Neuronal stem cell (in vitro differentiated cells): ENCODE measurements at regions not wholly inside any gene's neighbourhood (a gene's known extent, or its start where the extent isn't known, plus 50 kb on each side); places are given as distances from the start of the nearest gene placed in this dataset.
A peak's percentile ranks its signal among the peaks of the same experiment; 100 is the strongest.

ENCODE experiments used
- DNase-seq: peaks from one replicate; pipeline ENCODE4 v3.0.0-alpha.2; 2013; ENCODE audit warnings: low spot score
- H2AFZ ChIP-seq: one replicate; pipeline ENCODE4 v1.6.1; 2013; ENCODE audit warnings: mild to moderate bottlenecking, low read length, inconsistent platforms
- H2AK5ac ChIP-seq: 2 replicates; pipeline ENCODE4 v1.6.1; 2013; ENCODE audit warnings: low read depth, mild to moderate bottlenecking, inconsistent platforms, low read length, moderate library complexity, mixed read lengths
- H2BK120ac ChIP-seq: 2 replicates; pipeline ENCODE4 v1.6.1; 2013; ENCODE audit warnings: low read depth, mild to moderate bottlenecking, inconsistent platforms, low read length, moderate library complexity, mixed read lengths
- H2BK12ac ChIP-seq: one replicate; pipeline ENCODE4 v1.6.1; 2013; ENCODE audit warnings: low read length, inconsistent platforms
- H2BK15ac ChIP-seq: 2 replicates; pipeline ENCODE4 v1.6.1; 2013; ENCODE audit warnings: mild to moderate bottlenecking, low read length, inconsistent platforms, mixed read lengths
- H2BK5ac ChIP-seq: one replicate; pipeline ENCODE4 v1.6.1; 2013; ENCODE audit warnings: inconsistent platforms, mild to moderate bottlenecking, low read length, moderate library complexity
- H3K14ac ChIP-seq: one replicate; pipeline ENCODE4 v1.6.1; 2013; ENCODE audit warnings: low read length, inconsistent platforms
- H3K18ac ChIP-seq: 2 replicates; pipeline ENCODE4 v1.6.1; 2013; ENCODE audit warnings: low read length, inconsistent platforms
- H3K23ac ChIP-seq: 2 replicates; pipeline ENCODE4 v1.6.1; 2013; ENCODE audit warnings: low read depth, mild to moderate bottlenecking, mixed read lengths, low read length, inconsistent platforms; ENCODE audit not compliant: poor library complexity
- H3K27ac ChIP-seq: replicated peaks from 3 replicates; pipeline ENCODE4 v1.5.1; 2013; ENCODE audit warnings: low read length, inconsistent platforms
- H3K27me3 ChIP-seq, 3 experiments: 2 replicates each; pipeline ENCODE4 v1.6.1; 2013; ENCODE audit warnings: low read length in 3 of 3, mild to moderate bottlenecking in 2 of 3, inconsistent platforms in 1 of 3, low read depth in 1 of 3, mixed read lengths in 1 of 3, moderate library complexity in 1 of 3; ENCODE audit not compliant: control insufficient read depth in 3 of 3, insufficient read depth in 3 of 3
- H3K36me3 ChIP-seq, 2 donors: replicated peaks in 1 of 2; 2 replicates each; pipeline ENCODE4 v1.6.1; 2013; ENCODE audit warnings: low read length in 2 of 2; ENCODE audit not compliant: control insufficient read depth in 2 of 2, insufficient read depth in 2 of 2
- H3K4ac ChIP-seq: 2 replicates; pipeline ENCODE4 v1.6.1; 2013; ENCODE audit warnings: inconsistent platforms, mild to moderate bottlenecking, low read length, moderate library complexity
- H3K4me1 ChIP-seq, 2 donors: 1 replicate in 1 of 2; 2 replicates in 1 of 2; pipeline ENCODE4 v1.6.1; 2013; ENCODE audit warnings: low read length in 2 of 2, low read depth in 1 of 2; ENCODE audit not compliant: control insufficient read depth in 2 of 2, insufficient read depth in 1 of 2
- H3K4me2 ChIP-seq: one replicate; pipeline ENCODE4 v1.6.1; 2013; ENCODE audit warnings: mild to moderate bottlenecking, low read length, inconsistent platforms; ENCODE audit not compliant: insufficient read depth, poor library complexity, severe bottlenecking
- H3K4me3 ChIP-seq, 2 donors: 2 replicates each; pipeline ENCODE4 v1.5.1; 2013; ENCODE audit warnings: low read length in 2 of 2, mild to moderate bottlenecking in 2 of 2, inconsistent platforms in 1 of 2, moderate library complexity in 1 of 2
- H3K79me1 ChIP-seq: one replicate; pipeline ENCODE4 v1.6.1; 2013; ENCODE audit warnings: low read depth, mild to moderate bottlenecking, inconsistent platforms, low read length, moderate library complexity
- H3K9ac ChIP-seq: one replicate; pipeline ENCODE4 v1.6.1; 2013; ENCODE audit warnings: mild to moderate bottlenecking, low read depth, low read length, inconsistent platforms; ENCODE audit not compliant: poor library complexity
- H3K9me3 ChIP-seq, 2 donors: replicated peaks in 1 of 2; 2 replicates each; pipeline versions ENCODE3 to v1.6.1; 2013; ENCODE audit warnings: low read length in 2 of 2, mild to moderate bottlenecking in 2 of 2, inconsistent platforms in 1 of 2, low read depth in 1 of 2, mixed read lengths in 1 of 2, moderate library complexity in 1 of 2; ENCODE audit not compliant: control insufficient read depth in 2 of 2, insufficient read depth in 1 of 2
- H4K8ac ChIP-seq: one replicate; pipeline ENCODE4 v1.6.1; 2013; ENCODE audit warnings: low read depth, mild to moderate bottlenecking, inconsistent platforms, low read length, moderate library complexity
- H4K91ac ChIP-seq: one replicate; pipeline ENCODE4 v1.6.1; 2013; ENCODE audit warnings: low read length, low read depth, mild to moderate bottlenecking, inconsistent platforms; ENCODE audit not compliant: poor library complexity
- WGBS, 2 donors: extraction: QIAGEN DNeasy Blood & Tissue Kit; methylation state at CpG; one replicate each; pipeline ENCODE4 v1.1.7; 2013; ENCODE audit warnings: missing lambda C conversion rate in 2 of 2, mixed read lengths in 1 of 2; ENCODE audit not compliant: insufficient read length in 2 of 2, insufficient replicate concordance in 1 of 2; ENCODE audit errors: extremely low coverage in 2 of 2; 5-methylcytosine and 5-hydroxymethylcytosine counted together

DNA sequence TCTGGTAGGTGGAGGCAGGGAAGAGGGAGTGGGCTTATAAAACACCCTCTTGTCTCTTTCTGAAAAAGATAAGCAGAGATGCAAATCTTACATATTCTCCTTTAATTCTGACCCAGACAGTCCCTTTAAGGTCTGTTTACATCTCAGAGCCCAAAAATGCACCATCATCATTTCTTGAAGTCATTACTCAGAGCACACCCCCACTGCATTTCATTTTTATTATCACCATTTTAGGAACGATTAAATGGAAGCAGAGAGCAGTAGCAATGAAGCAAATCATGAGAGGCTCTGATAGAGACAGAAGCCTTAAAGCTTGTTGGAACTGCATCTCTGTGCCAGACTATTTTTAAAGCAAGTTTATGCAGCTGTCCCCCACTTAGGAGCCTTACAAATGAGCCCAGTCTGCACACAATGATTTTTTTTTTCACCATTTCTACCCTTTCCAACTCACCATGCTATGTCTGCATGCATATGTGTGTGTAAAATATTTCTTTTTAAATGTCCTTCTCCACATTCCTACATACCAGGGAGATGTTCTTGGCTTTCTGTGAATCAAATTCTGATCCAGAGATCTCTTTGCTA is 311.0 kb downstream of the GRIN2B start:
- Histone ChIP-seq H3K27ac (no peak overlapping the region), H3K36me3 (no peaks in the 10 kb centered on the region), H3K9me3 (no peaks in the 10 kb centered on the region), H3K4me1 (no peaks in the 10 kb centered on the region), H3K23ac (no peak overlapping the region), H2BK15ac (no peak overlapping the region), H3K27me3 (no peaks in the 10 kb centered on the region), H2AK5ac (no peak overlapping the region), H2AFZ (no peak overlapping the region), H3K9ac (no peak overlapping the region), H3K14ac (no peak overlapping the region), H3K4me3 (no peak overlapping the region), H3K79me1 (no peaks in the 10 kb centered on the region), H2BK12ac (no peak overlapping the region), H4K91ac (no peak overlapping the region), H2BK120ac (no peak overlapping the region), H3K18ac (no peak overlapping the region), H3K4ac (no peak overlapping the region), H3K4me2 (no peak overlapping the region), H2BK5ac (no peak overlapping the region), H4K8ac (no peak overlapping the region)
- DNase-seq, result no peak
- WGBS, 2 donors, result no CpG with 5 or more reads among the region's 1 CpG

DNA sequence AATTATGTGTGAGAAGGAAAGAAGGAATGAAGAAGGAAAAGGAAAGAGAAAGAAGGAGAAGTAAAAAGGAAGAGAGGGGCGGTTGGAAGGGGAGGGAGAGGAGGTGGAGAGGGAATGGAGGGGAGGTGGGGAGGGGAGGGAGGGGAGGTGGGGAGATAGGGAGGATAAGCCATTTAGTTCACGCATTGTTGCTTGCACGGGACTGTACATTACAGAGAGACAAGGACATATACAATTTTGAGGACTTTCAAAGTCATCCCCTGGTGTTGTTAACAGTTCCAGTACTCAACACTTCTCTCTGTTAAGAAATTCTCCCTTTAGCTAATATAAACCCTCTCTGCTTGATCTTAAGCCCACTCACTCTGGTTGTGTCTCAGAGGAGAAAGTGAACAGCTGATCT is 312.5 kb downstream of the GRIN2B start:
- WGBS, 2 donors, result no CpG with 5 or more reads among the region's 3 CpGs
- H3K18ac ChIP-seq, result no peak overlapping the region
- H2BK120ac ChIP-seq, result no peak overlapping the region

DNA sequence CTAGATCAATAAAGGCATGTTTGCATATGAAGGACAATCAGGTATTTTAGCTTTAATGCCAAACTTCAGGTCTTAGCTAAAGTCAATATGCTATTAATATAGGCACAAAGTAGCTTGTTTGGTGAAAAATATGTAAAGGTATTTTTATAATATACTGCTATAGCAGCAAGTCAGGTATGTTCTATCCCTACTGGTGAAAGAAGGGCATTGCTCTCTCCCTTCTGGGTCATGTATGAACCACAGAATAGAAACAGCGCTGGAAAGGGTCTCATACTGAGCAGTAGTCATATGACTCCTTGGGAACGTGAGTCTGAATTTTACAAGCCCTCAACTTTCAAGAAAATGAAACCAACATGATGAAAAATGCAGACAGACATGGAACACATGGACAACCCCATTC is 314.6 kb downstream of the GRIN2B start:
- DNase-seq, result no peak
- no peak overlapping the region for H2BK120ac ChIP-seq
- no peak overlapping the region for H3K9ac ChIP-seq
- H3K14ac ChIP-seq, result no peak overlapping the region
- H2AK5ac ChIP-seq, result no peak overlapping the region
- H3K36me3 ChIP-seq, result no peaks in the 10 kb centered on the region
- no peak overlapping the region for H3K27ac ChIP-seq
- no peak overlapping the region for H3K4me2 ChIP-seq
- H3K4ac ChIP-seq, result no peak overlapping the region
- no peak overlapping the region for H4K8ac ChIP-seq
- no peak overlapping the region for H3K18ac ChIP-seq
- H3K23ac ChIP-seq, result no peak overlapping the region
- H2BK12ac ChIP-seq, result no peak overlapping the region
- H3K4me1 ChIP-seq, result no peaks in the 10 kb centered on the region
- H4K91ac ChIP-seq, result no peak overlapping the region
- H3K9me3 ChIP-seq, result no peaks in the 10 kb centered on the region
- no CpG with 5 or more reads among the region's 2 CpGs for WGBS, 2 donors
- H2BK5ac ChIP-seq, result no peak overlapping the region
- no peak overlapping the region for H2BK15ac ChIP-seq
- no peak overlapping the region for H2AFZ ChIP-seq
- no peaks in the 10 kb centered on the region for H3K79me1 ChIP-seq
- no peaks in the 10 kb centered on the region for H3K27me3 ChIP-seq
- no peak overlapping the region for H3K4me3 ChIP-seq

More for the DNA sequence above, 312.5 kb downstream of the GRIN2B start:
- Histone ChIP-seq H3K9ac (no peak overlapping the region), H3K23ac (no peak overlapping the region), H4K8ac (no peak overlapping the region), H3K9me3 (no peaks in the 10 kb centered on the region), H2BK15ac (no peak overlapping the region), H3K14ac (no peak overlapping the region), H3K27me3 (no peaks in the 10 kb centered on the region), H2BK5ac (no peak overlapping the region), H3K4me3 (no peak overlapping the region), H3K4me2 (no peak overlapping the region), H3K4ac (no peak overlapping the region), H4K91ac (no peak overlapping the region), H3K36me3 (no peaks in the 10 kb centered on the region), H2AFZ (no peak overlapping the region), H3K4me1 (no peaks in the 10 kb centered on the region), H2BK12ac (no peak overlapping the region), H3K79me1 (no peaks in the 10 kb centered on the region), H3K27ac (no peak overlapping the region), H2AK5ac (no peak overlapping the region)
- no peak for DNase-seq

DNA sequence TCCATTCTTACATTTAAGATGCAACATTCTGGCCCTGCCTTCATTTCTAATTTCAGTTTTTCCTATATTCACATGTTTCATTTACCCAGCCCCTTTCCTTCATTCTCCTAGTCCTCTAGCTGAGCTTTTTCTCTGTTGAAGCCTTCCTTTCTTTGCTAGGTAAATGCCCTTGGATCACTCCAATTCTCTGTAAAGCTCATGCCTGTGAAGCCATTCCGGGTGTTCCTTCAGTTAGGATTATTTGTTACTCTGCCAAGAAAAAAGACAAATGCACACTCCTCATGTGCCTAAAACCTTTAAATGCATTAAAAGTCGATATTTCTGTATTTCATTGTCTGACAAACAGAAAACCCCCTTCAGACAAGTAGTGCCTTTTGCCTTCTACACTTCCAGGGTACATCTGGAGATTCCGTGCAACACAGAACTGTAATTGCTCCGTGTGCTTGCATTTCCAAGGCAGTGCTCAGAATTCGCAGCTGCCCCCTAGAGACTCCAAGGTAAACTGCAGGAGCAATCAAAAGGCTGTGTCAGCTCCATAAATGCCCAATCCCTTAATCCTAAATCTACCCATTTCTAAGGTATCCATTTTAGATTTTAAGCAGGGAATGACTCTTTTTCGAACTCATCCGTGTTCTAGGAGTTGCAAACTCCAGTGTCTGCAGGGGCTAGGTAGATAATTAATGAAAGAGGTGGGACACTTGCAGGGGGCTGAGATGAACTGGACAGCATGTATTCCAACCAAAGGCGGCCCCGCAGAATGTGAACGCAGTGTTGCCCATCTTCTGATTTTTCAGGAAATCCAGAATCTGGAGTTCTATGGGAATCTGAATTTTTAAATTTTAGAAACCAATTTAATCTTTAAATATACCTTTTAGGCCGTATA is 320.2 kb downstream of the GRIN2B start:
- DNase-seq, result peak; percentile 51

More for the DNA sequence above, 320.2 kb downstream of the GRIN2B start:
- H3K4me2 ChIP-seq, result no peak overlapping the region
- H3K9me3 ChIP-seq, result no peaks in the 10 kb centered on the region
- peak overlapping the region; percentile 66 for H2AFZ ChIP-seq
- no peak overlapping the region for H3K4ac ChIP-seq
- no peak overlapping the region for H2BK12ac ChIP-seq
- H3K27ac ChIP-seq, result no peak overlapping the region
- H2BK5ac ChIP-seq, result no peak overlapping the region
- no peak overlapping the region for H2AK5ac ChIP-seq
- no peak overlapping the region for H2BK120ac ChIP-seq
- H3K18ac ChIP-seq, result no peak overlapping the region
- H3K4me3 ChIP-seq, result no peak overlapping the region
- H4K8ac ChIP-seq, result no peak overlapping the region
- H3K27me3 ChIP-seq, result no peaks in the 10 kb centered on the region
- H3K4me1 ChIP-seq, result no peaks in the 10 kb centered on the region
- no peak overlapping the region for H3K14ac ChIP-seq
- no peak overlapping the region for H3K9ac ChIP-seq
- no peak overlapping the region for H2BK15ac ChIP-seq
- no peaks in the 10 kb centered on the region for H3K36me3 ChIP-seq
- WGBS, 2 donors, result no CpG with 5 or more reads among the region's 11 CpGs
- no peak overlapping the region for H3K23ac ChIP-seq
- no peaks in the 10 kb centered on the region for H3K79me1 ChIP-seq
- no peak overlapping the region for H4K91ac ChIP-seq
